NCI-H2107 treated with DMSO at 0.1 percent for 48 hours (cell line): ENCODE measurements at regions not wholly inside any gene's neighbourhood (a gene's known extent, or its start where the extent isn't known, plus 50 kb on each side); places are given as distances from the start of the nearest gene placed in this dataset.

Experiments
- DNase-seq: peaks from one replicate; lab custom pipeline; 2025; ENCODE audit not compliant: unreplicated experiment; lab: John Stamatoyannopoulos, UW

GRCh38 chr1:58149271-58149812, 397.2 kb downstream of the OMA1 start:
- DNase-seq = no peak

GRCh38 chr1:58144698-58145270, 401.7 kb downstream of the OMA1 start:
- no peak for DNase-seq

- no peak for DNase-seq
These were observed 402.4 kb downstream of the OMA1 start for GRCh38 chr1:58143972-58144697.

DNA sequence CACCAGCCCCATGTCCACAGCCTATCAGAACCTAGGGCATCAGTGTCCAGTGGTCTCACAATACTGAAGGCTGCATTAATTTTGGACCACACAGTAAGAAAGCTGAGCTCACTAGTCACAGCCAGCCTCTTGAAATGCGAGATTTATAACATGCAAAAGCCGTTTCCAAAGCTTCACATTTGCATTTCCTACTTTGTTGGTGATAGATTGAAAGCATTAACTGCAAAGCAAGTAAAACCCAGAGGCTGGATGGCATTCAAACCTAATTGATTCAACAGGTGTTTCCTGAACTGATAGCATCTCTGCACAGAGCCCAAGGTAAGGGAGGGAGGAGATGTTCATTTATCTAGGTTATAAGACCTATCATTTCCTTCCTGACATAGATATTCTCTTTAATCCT, 410.1 kb downstream of the OMA1 start:
- no peak for DNase-seq

DNA sequence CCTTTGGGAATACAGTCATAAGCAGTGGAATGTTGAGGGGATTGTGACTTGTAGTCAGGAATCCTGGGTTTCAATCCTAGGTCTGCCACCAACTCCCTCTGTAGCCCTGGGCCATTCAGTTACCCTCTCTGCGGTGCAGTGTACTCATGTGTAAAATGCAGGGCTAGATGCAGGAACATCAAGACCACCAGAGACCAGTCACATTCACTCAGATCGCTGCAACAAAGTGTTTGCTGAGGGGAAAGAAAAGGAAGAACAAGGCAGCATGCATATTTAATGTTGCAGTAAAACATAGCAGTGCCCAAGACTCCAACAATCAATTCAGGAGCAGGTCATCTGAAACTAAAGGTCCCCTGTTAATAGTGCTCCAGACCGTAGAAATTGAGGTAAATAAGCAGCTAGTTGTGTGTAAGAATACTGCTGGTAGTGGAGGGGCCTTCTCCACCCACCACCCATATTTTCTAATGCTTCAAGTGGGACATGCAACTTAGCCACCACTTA, 410.7 kb downstream of the OMA1 start:
- no peak for DNase-seq

DNA sequence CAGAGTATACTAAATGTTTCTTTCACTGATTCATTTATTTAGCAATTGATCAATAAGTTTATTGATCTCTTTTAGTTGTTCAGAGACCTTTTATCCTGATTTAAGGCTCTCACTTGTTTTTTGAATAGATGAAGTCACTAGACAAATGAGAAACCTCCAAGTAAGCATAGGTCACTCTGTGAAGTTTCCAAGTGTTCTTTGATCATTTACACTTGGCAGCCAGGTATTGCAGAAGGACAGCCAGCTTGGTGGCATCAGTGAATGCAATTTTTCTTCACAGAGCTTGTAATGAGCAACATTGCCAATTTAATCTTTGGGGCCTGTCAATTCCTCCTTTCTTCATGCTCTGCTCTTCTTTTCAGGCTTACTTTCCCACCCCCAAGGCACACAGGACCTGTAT, 413.0 kb downstream of the OMA1 start:
- DNase-seq = no peak

DNA sequence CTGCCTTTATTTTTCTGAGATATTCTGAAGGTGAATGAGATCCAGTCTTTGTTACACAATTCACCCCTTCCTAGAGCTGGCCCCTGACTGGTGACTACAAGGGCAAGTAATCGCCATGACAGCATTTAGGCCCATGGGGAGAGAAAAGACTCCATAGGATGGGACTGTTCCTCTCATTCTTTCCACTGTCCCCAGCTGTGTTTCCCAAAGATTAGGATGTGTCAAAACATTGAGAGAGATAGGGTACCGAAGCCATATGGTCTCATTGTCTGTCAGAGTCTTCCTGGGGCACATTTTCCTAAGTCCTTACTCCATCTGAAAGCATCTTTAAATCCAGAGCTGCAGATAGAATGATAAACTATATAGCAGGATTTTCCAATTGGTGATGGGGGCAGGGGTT, 423.5 kb downstream of the OMA1 start:
- DNase-seq = no peak

- DNase-seq = no peak
These were observed 426.6 kb downstream of the OMA1 start for GRCh38 chr1:58119971-58120370.

- no peak for DNase-seq
These were observed 430.2 kb downstream of the OMA1 start for GRCh38 chr1:58116284-58116683.

DNA sequence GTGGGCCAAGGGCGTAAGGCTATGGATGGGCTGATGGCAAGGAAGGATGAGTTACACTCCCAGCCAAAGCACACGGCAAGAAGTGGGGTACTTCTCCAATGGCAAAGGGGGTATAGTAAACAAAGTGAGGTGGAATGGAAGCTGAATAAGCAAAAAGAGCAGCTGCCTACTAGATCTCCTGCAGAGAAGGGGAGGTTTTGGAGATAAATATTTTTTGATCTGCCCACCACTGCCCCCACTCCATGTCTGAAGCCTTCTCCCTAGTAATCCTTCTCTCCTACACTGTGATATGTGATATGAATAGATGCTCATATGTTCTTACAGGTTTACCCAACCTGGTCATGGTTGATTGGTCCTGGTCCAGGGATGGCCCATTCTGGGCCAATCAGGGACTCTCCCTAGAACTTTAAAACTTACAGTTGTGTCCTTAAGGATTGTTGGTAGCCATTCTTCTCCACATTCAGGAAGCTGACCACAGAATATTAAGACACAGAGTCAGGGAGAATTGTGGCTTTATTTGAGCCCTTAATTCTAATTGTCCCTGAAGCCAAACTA, 436.8 kb downstream of the OMA1 start:
- no peak for DNase-seq

DNA sequence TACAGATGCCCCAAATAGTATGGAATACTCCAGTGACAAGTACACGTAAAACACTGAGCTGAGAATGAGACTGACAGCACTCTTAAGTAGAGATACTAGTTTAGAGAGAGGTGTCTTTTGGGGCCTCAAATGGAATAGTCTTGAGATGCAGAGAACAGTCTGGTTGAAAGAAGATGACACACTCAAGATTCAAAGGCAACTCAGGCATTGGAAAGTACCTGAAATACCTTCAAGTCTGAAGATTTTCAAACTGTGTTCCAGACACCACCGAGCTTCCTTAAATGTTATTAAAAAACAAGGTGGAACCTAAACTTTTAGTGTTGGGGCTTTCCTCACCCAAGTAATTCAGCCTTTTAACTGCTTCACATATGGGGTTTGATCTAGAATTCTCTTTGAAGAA, 437.7 kb downstream of the OMA1 start:
- DNase-seq = no peak

DNA sequence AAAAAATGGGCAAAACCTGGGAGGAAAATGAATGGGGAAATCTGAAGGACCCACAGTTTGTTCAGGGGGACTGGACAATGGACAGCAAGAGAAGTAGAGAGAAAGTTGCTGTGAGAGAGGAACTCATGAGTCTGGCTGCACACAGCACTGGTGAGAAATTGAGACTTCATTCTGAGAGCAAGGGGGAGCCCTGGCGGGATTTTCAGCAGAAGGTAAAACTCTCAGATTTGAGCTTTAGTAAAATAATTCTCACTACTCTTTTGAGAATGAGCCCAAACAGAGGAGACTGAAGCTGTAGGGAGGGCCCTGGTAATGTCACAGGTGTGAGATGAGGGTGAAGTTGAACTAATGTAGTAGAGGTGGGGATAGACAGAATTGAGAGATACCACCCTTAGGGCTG, 438.6 kb downstream of the OMA1 start:
- no peak for DNase-seq

DNA sequence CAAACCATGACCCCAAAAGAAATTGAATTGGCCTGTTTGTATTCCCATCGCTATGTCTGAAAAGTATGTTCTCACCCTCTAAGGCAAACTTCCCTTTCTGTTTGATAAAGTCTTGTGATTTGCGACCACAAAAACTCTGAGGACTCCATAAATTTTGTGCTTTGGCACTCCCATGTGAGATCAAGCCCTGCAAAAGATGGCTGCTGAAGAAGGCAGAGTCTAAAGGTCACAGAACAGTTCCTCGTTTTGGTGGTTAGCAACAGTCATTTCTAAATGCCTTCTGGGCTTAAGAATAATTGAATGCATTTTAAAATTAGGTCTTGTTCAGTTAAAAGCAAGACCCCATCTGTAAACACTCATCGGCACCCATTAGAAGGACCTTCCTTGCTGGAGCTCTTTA, 441.6 kb downstream of the OMA1 start:
- no peak for DNase-seq

DNA sequence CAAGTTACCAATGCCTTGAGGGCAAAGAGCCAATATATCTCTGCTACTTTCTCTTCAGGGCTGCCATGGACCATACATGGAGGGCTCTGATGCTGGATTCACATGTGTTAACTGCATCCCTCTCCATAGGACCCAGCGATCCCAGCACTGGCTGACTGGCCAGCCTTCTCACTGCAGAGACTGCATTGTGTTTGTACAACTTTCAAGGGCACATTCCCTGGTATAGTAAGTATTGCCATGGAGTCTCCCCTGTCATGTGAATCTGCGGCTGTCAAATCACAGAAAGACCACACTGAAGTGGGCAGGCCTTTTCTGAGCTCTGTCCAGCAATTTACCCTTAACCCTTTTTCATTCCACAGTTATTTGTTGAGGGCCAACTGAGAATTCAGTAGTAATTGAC, 449.8 kb downstream of the OMA1 start:
- DNase-seq = no peak

DNA sequence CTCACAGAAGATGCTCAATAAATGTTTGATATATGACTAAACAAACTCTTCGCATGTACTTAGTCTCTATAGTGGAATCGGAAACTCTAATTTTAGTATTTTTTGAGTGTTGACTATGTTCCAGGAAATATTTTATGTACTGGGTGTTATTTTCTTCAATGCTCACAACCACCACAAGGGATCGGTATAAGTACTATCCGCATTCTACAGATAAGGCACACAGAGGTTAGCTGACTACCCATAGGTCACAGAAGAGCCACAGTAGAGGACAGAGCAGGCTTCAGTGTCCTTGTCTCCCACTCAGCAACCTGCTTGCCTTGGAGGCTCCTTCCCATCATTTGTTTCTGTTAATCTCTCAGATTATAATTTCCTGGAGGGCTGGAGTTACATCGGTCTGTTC, 451.3 kb downstream of the OMA1 start:
- DNase-seq = no peak

GRCh38 chr1:58094221-58094620, 452.3 kb downstream of the OMA1 start:
- DNase-seq = no peak

DNA sequence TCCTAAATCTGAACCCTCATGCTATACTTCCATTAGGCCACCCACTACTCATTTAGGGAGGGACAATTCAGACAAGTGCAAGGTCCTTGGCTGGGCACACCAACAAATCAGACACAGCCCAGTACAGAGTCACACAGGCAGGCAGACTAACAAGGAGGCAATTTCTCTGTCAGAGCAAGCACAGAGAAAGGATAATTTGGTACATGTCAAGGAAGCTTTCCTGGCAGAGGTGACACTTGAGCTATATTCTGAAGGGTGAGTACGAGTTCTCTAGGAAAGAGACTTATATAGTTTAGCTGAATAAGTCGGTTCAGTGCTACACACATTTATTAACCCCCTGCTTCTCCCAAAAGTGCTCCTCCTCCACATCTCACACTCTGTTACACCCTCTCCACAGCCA, 455.9 kb downstream of the OMA1 start:
- DNase-seq = no peak

GRCh38 chr1:58089898-58090534, 456.5 kb downstream of the OMA1 start:
- DNase-seq = no peak

DNA sequence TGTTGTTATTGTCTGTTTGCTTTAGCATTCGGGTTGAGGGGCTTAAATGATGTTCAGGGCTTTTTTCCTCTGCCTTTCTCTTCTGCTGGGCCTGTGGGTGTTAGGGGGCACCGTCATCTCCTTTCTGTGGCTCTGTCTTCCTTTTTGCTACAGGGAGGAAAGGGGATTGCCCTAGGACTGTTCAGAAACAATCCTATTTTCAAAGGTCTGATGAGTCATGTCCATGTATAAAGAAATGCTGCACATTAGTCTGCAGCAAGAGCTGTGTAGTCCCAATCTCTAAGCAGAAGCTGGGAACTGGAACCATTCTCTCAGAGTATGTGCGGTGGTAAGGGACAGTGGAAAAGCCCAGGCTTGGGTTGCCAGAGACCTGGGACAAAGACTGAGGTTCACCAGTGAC, 462.3 kb downstream of the OMA1 start:
- DNase-seq = no peak

GRCh38 chr1:58082596-58082995, 463.9 kb downstream of the OMA1 start:
- DNase-seq = no peak

DNA sequence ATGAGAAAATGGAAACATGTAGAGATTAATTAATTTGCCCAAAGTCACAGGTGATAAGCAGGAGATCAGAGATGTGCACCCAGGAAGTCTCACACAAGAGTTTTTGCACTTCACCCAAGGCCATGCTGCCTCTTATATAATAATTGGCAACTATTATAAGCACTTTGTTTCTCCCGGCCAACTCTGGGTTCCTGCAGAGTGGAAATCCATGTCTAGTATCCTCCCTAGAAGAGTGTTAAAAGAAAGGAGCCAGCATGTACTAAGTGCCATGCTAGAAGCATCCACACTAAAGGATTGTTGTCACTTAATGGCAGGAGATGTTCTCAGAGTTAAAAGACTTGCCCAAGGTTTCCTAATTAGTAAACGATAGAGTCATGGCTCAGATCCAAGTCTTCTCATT, 470.3 kb downstream of the OMA1 start:
- DNase-seq = no peak

GRCh38 chr1:58075188-58075578, 471.3 kb downstream of the OMA1 start:
- DNase-seq = no peak
